Adrenal gland (tissue), 9 donors: ENCODE measurements at regions not wholly inside any gene's neighbourhood (a gene's known extent, or its start where the extent isn't known, plus 50 kb on each side); places are given as distances from the start of the nearest gene placed in this dataset.

Experiments
- DNase-seq, 7 donors: peaks; one replicate each; pipeline ENCODE4 v3.0.0-alpha.2; 2019 to 2020
- H3K27ac ChIP-seq, 5 donors: fragments of 200-600 bp; sonication (generic) in 4 of 5; 1 replicate in 3 of 5; 2 replicates in 2 of 5; pipeline versions ENCODE4 v1.5.1 to v1.8.0; 2016 to 2020; ENCODE audit warnings: mild to moderate bottlenecking in 1 of 5
- H3K27me3 ChIP-seq: fragments of 200-600 bp; 2 replicates; pipeline ENCODE4 v1.8.0; 2021
- H3K36me3 ChIP-seq, 2 donors: fragments of 200-600 bp; replicated peaks in 1 of 2; 1 replicate in 1 of 2; 2 replicates in 1 of 2; pipeline versions ENCODE4 v1.5.1 to v1.8.0; 2018 to 2022
- H3K4me1 ChIP-seq, 2 donors: fragments of 200-600 bp; replicated peaks in 1 of 2; 1 replicate in 1 of 2; 2 replicates in 1 of 2; pipeline versions ENCODE4 v1.5.1 to v1.8.0; 2018 to 2021
- H3K4me3 ChIP-seq, 4 donors: fragments of 200-600 bp; sonication (generic) in 3 of 4; one replicate each; pipeline ENCODE4 v1.5.1; 2016 to 2018
- H3K9me3 ChIP-seq, 3 donors: fragments of 200-600 bp; sonication (generic) in 1 of 3; replicated peaks in 1 of 3; 1 replicate in 2 of 3; 2 replicates in 1 of 3; pipeline versions ENCODE4 v1.5.1 to v1.8.0; 2016 to 2021
- CTCF ChIP-seq, 6 experiments: fragments of 450-650 bp in 4 of 6; fragments of 200-600 bp in 2 of 6; sonication (generic) in 1 of 6; IDR thresholded peaks; 1 replicate in 5 of 6; 2 replicates in 1 of 6; pipeline versions ENCODE4 v1.5.1 to v1.8.0; 2016 to 2021; ENCODE audit warnings: antibody characterized with exemption in 6 of 6, mild to moderate bottlenecking in 2 of 6, moderate library complexity in 1 of 6
- POLR2A ChIP-seq, 2 donors: fragments of 450-650 bp; IDR thresholded peaks; one replicate each; pipeline ENCODE4 v1.6.1; 2017; ENCODE audit warnings: antibody characterized with exemption in 2 of 2, mild to moderate bottlenecking in 2 of 2, moderate library complexity in 1 of 2
- WGBS, 4 donors: extraction: QIAGEN DNeasy Blood & Tissue Kit in 2 of 4; methylation state at CpG; one replicate each; pipeline versions ENCODE4 v1.1.5 to v1.1.7; 2013 to 2017; 5-methylcytosine and 5-hydroxymethylcytosine counted together
- intact Hi-C, 2 donors: fragments of 100-400 bp; cut with DNase I; formaldehyde crosslinking; loops; one replicate each; pipeline versions ENCODE4 v1.14.1 to v1.15.0; 2022 to 2023
- donor health status: healthy with polysubstance abuse.
- donor health status: Bipolar disorder and iron deficiency.
- donor health status: DM: yes; HTN: yes; CAD: no.
- donor health status: DM: no; HTN: no; CAD: no.
- donor health status: DM: no; HTN: no; CAD: no.

GRCh38 chr3:88282528-88283241 is 132.9 kb downstream of the C3orf38 start:
- Histone ChIP-seq H3K9me3 (no peaks in the 10 kb centered on the region), H3K36me3 (no peaks in the 10 kb centered on the region), H3K27me3 (no peaks in the 10 kb centered on the region), H3K4me3 (no peak overlapping the region), H3K27ac (no peak overlapping the region), H3K4me1 (no peaks in the 10 kb centered on the region)
- no peak for DNase-seq
- TF ChIP-seq POLR2A (IDR thresholded peaks at IDR 0.05) (no peak), CTCF (IDR thresholded peaks at IDR 0.05) (no peak)
- WGBS, 4 donors = 73 to 79% (median 78%) methylated on average over 6 of the region's 6 CpGs
- intact Hi-C loops = no loop called here

GRCh38 chr3:88283242-88283592 is 133.5 kb downstream of the C3orf38 start:
- Histone ChIP-seq H3K27ac (no peak overlapping the region), H3K36me3 (no peaks in the 10 kb centered on the region), H3K4me1 (no peaks in the 10 kb centered on the region), H3K27me3 (no peaks in the 10 kb centered on the region), H3K4me3 (no peak overlapping the region), H3K9me3 (no peaks in the 10 kb centered on the region)
- DNase-seq = no peak
- no peak for TF ChIP-seq POLR2A (IDR thresholded peaks at IDR 0.05)
- TF ChIP-seq CTCF (IDR thresholded peaks at IDR 0.05) = no peak
- WGBS, 4 donors = 45 to 57% (median 49%) methylated on average over 4 of the region's 4 CpGs
- intact Hi-C loops = no loop called here

GRCh38 chr3:88291486-88291885 is 141.7 kb downstream of the C3orf38 start:
- no peaks in the 10 kb centered on the region for H3K4me1 ChIP-seq
- H3K9me3 ChIP-seq = no peaks in the 10 kb centered on the region
- no peak overlapping the region for H3K4me3 ChIP-seq
- H3K27me3 ChIP-seq = no peaks in the 10 kb centered on the region
- TF ChIP-seq CTCF (IDR thresholded peaks at IDR 0.05) (no peak), POLR2A (IDR thresholded peaks at IDR 0.05) (no peak)
- no peak for DNase-seq
- H3K27ac ChIP-seq = no peak overlapping the region
- no peaks in the 10 kb centered on the region for H3K36me3 ChIP-seq
- intact Hi-C loops = no loop called here

GRCh38 chr3:88298189-88298588 is 148.4 kb downstream of the C3orf38 start:
- TF ChIP-seq CTCF (IDR thresholded peaks at IDR 0.05) (no peak), POLR2A (IDR thresholded peaks at IDR 0.05) (no peak)
- H3K9me3 ChIP-seq = no peaks in the 10 kb centered on the region
- WGBS, 4 donors = 18 to 31% (median 26%) methylated on average over 3 of the region's 3 CpGs
- no peak for DNase-seq
- H3K27me3 ChIP-seq = no peaks in the 10 kb centered on the region
- intact Hi-C loops = no loop called here
- H3K27ac ChIP-seq = no peak overlapping the region
- H3K4me3 ChIP-seq = no peak overlapping the region
- H3K36me3 ChIP-seq = no peaks in the 10 kb centered on the region
- no peaks in the 10 kb centered on the region for H3K4me1 ChIP-seq
